IMR-90 (cell line): ENCODE measurements at regions not wholly inside any gene's neighbourhood (a gene's known extent, or its start where the extent isn't known, plus 50 kb on each side); places are given as distances from the start of the nearest gene placed in this dataset.

Experiments used
- ATAC-seq: fragments of 200-7000 bp; cut with Tn5 transposase; 2 replicates; pipeline ENCODE4 v1.9.1; 2020; ENCODE audit warnings: low read depth, mild to moderate bottlenecking, moderate library complexity
- BruUV-seq: library from RNA; stranded (reverse); fragments of 400-500 nt; replicated peaks from 2 replicates; lab custom pipeline; 2021; lab: Mats Ljungman, UMichigan
- CTCF ChIA-PET: fragments of 300-600 bp; formaldehyde crosslinking; extraction: SDS; loops from one replicate; lab custom pipeline; 2021; ENCODE audit warnings: antibody characterized with exemption; lab: Yijun Ruan, JAX
- POLR2A ChIA-PET: fragments of 300-600 bp; sonication (Branson Sonifier 250); formaldehyde crosslinking; loops from one replicate; lab custom pipeline; 2022; ENCODE audit warnings: antibody characterized with exemption; ENCODE audit not compliant: unreplicated experiment; lab: Charles Lee
- DNase-seq: peaks from one replicate; pipeline ENCODE4 v3.0.0; 2013
- H2AFZ ChIP-seq: replicated peaks from 2 replicates; pipeline ENCODE3; 2013; ENCODE audit warnings: low read length, mild to moderate bottlenecking; ENCODE audit not compliant: poor library complexity
- H2AK5ac ChIP-seq: 2 replicates; pipeline ENCODE4 v1.6.1; 2013; ENCODE audit warnings: low read depth, low read length, inconsistent platforms
- H2AK9ac ChIP-seq: replicated peaks from 2 replicates; pipeline ENCODE3; 2013; ENCODE audit warnings: mild to moderate bottlenecking, low read depth, low read length, moderate library complexity; ENCODE audit not compliant: poor library complexity
- H2BK120ac ChIP-seq: 2 replicates; pipeline ENCODE4 v1.6.1; 2013; ENCODE audit warnings: low read depth, low read length, inconsistent platforms
- H2BK15ac ChIP-seq: 3 replicates; pipeline ENCODE4 v1.6.1; 2013; ENCODE audit warnings: low read depth, low read length, inconsistent platforms
- H2BK20ac ChIP-seq: 2 replicates; pipeline ENCODE4 v1.6.1; 2013; ENCODE audit warnings: low read depth, mild to moderate bottlenecking, inconsistent platforms, low read length, moderate library complexity
- H2BK5ac ChIP-seq: 2 replicates; pipeline ENCODE4 v1.6.1; 2013; ENCODE audit warnings: mild to moderate bottlenecking, low read depth, low read length, inconsistent platforms; ENCODE audit not compliant: poor library complexity, severe bottlenecking
- H3K14ac ChIP-seq: replicated peaks from 2 replicates; pipeline ENCODE4 v1.6.1; 2013; ENCODE audit warnings: low read depth, low read length, inconsistent platforms
- H3K18ac ChIP-seq: 2 replicates; pipeline ENCODE4 v1.6.1; 2013; ENCODE audit warnings: low read depth, low read length, control low read depth
- H3K23ac ChIP-seq: 2 replicates; pipeline ENCODE4 v1.6.1; 2013; ENCODE audit warnings: low read depth, low read length, inconsistent platforms
- H3K27ac ChIP-seq: 2 replicates; pipeline ENCODE4 v1.5.1; 2013; ENCODE audit warnings: mild to moderate bottlenecking, control low read depth, low read length; ENCODE audit not compliant: insufficient read depth
- H3K27me3 ChIP-seq: 2 replicates; pipeline ENCODE4 v1.6.1; 2013; ENCODE audit warnings: low read length; ENCODE audit not compliant: control insufficient read depth, insufficient read depth
- H3K36me3 ChIP-seq: 2 replicates; pipeline ENCODE4 v1.6.1; 2013; ENCODE audit warnings: low read length, mixed read lengths; ENCODE audit not compliant: control insufficient read depth, insufficient read depth
- H3K4ac ChIP-seq: 2 replicates; pipeline ENCODE4 v1.6.1; 2013; ENCODE audit warnings: low read depth, low read length, inconsistent platforms
- H3K4me1 ChIP-seq: 2 replicates; pipeline ENCODE4 v1.6.1; 2013; ENCODE audit warnings: low read length, mixed read lengths; ENCODE audit not compliant: control insufficient read depth, insufficient read depth
- H3K4me2 ChIP-seq: 2 replicates; pipeline ENCODE4 v1.6.1; 2013; ENCODE audit warnings: low read depth, mild to moderate bottlenecking, control low read depth, low read length, moderate library complexity
- H3K4me3 ChIP-seq: 2 replicates; pipeline ENCODE4 v1.5.1; 2013; ENCODE audit warnings: low read depth, mild to moderate bottlenecking, control low read depth, low read length, moderate library complexity; ENCODE audit not compliant: insufficient read depth
- H3K56ac ChIP-seq: 2 replicates; pipeline ENCODE4 v1.6.1; 2013; ENCODE audit warnings: low read length, inconsistent platforms; ENCODE audit not compliant: insufficient read depth; ENCODE audit errors: extremely low read depth
- H3K79me1 ChIP-seq, 2 experiments: 2 replicates each; pipeline ENCODE4 v1.6.1; 2013; ENCODE audit warnings: low read length in 2 of 2, inconsistent platforms in 1 of 2, low read depth in 1 of 2
- H3K9ac ChIP-seq: 2 replicates; pipeline ENCODE4 v1.6.1; 2013; ENCODE audit warnings: low read depth, low read length, control low read depth
- H3K9me1 ChIP-seq: 2 replicates; pipeline ENCODE4 v1.6.1; 2013; ENCODE audit warnings: low read length, inconsistent platforms; ENCODE audit not compliant: insufficient read depth
- H3K9me3 ChIP-seq: 2 replicates; pipeline ENCODE4 v1.6.1; 2013; ENCODE audit warnings: low read length; ENCODE audit not compliant: control insufficient read depth, insufficient read depth
- H4K20me1 ChIP-seq: 2 replicates; pipeline ENCODE4 v1.6.1; 2013; ENCODE audit warnings: low read length, inconsistent platforms; ENCODE audit not compliant: insufficient read depth
- H4K5ac ChIP-seq: 2 replicates; pipeline ENCODE4 v1.6.1; 2013; ENCODE audit warnings: mild to moderate bottlenecking, low read depth, low read length, control low read depth
- H4K8ac ChIP-seq, 2 experiments: 2 replicates each; pipeline ENCODE4 v1.6.1; 2013; ENCODE audit warnings: low read depth in 2 of 2, low read length in 2 of 2, control low read depth in 1 of 2, inconsistent platforms in 1 of 2
- H4K91ac ChIP-seq: 2 replicates; pipeline ENCODE4 v1.6.1; 2013; ENCODE audit warnings: low read depth, low read length, inconsistent platforms; ENCODE audit not compliant: insufficient read depth
- MAFK ChIP-seq: IDR thresholded peaks from 2 replicates; pipeline ENCODE4 v1.6.1; 2012; ENCODE audit warnings: low read depth, low read length, improper control_type of control experiment
- WGBS, 2 experiments: methylation state at CpG; one replicate each; pipeline versions ENCODE4 v1.1.5 to v1.1.7; 2013; ENCODE audit warnings: missing lambda C conversion rate in 2 of 2; ENCODE audit not compliant: insufficient read length in 1 of 2; ENCODE audit errors: extremely low coverage in 2 of 2; 5-methylcytosine and 5-hydroxymethylcytosine counted together
- dilution Hi-C: fragments of 300-500 bp; cut with HindIII; formaldehyde crosslinking; loops from one replicate; pipeline ENCODE4 v1.14.3; 2018; ENCODE audit warnings: low sequenced_read_pairs; ENCODE audit not compliant: unreplicated experiment
- in situ Hi-C: fragments of 300-500 bp; cut with MboI; formaldehyde crosslinking; loops from 3 replicates; pipeline ENCODE4 v1.14.3; 2019; ENCODE audit warnings: low sequenced_read_pairs, inconsistent platforms, mixed read lengths
- intact Hi-C: fragments of 100-400 bp; cut with micrococcal nuclease; formaldehyde crosslinking; loops from 2 replicates; pipeline ENCODE4 v1.10.0; 2022
- TF ChIP-seq, protein P1 (sequence below): conservative IDR thresholded peaks from 2 replicates; pipeline ENCODE4 v1.5.1; 2012; ENCODE audit warnings: mild to moderate bottlenecking, low read depth, low read length, improper control_type of control experiment

DNA sequence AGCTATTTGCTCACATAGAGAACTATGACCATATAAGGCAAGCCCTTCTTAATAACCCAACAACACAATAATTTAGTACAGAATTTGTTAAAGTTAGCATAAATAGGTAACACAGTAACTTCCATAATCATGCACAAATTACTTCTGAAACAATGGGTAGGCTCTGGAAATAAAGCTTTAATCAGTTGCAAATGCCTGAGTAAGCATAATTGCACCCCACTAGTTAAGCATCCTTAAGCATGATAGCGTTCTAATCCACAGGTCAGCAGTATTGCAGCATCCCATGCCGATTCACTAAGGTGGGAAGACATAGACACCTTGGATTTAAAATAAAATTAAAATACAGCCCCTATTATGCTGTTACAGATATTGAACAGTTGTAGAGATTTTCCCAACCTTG lies 161.7 kb downstream of the DHX15 start:
- Histone ChIP-seq H3K14ac (no peak overlapping the region), H3K23ac (no peak overlapping the region), H4K8ac (no peak overlapping the region), H4K5ac (no peak overlapping the region), H3K36me3 (no peaks in the 10 kb centered on the region), H3K56ac (no peak overlapping the region), H3K4ac (no peak overlapping the region), H2BK20ac (no peak overlapping the region), H3K27ac (no peak overlapping the region), H2BK5ac (no peak overlapping the region), H4K91ac (no peak overlapping the region), H3K4me3 (no peak overlapping the region), H3K18ac (no peak overlapping the region), H2AFZ (no peak overlapping the region), H2AK9ac (no peak overlapping the region), H4K20me1 (no peaks in the 10 kb centered on the region), H2BK15ac (no peak overlapping the region), H2AK5ac (no peak overlapping the region), H3K4me2 (no peak overlapping the region), H2BK120ac (no peak overlapping the region), H3K9ac (no peak overlapping the region), H3K79me1 (no peaks in the 10 kb centered on the region), H3K9me1 (no peaks in the 10 kb centered on the region), H3K4me1 (peaks cover 2% of the 10 kb centered on the region; the same call in 1 of the 2 replicates), H3K27me3 (no peaks in the 10 kb centered on the region), H3K9me3 (no peaks in the 10 kb centered on the region)
- dilution Hi-C loops (no loop called here), intact Hi-C loops (no loop called here), in situ Hi-C loops (loop anchor here (25.0 kb wide), 1 partner anchor 735 kb away; no protein-coding TSS in a partner anchor)
- BruUV-seq = no TSS peak
- no CpG with 5 or more reads among the region's 2 CpGs for WGBS, 2 experiments
- ATAC-seq = no peak
- DNase-seq = no peak
- ChIA-PET POLR2A (no interaction called here), CTCF (interaction anchor here (0.7 to 0.9 kb wide), 3 partner anchors 48 to 562 kb away, joined by 3 to 6 read pairs (median 4); no protein-coding TSS in a partner anchor)
- TF ChIP-seq, protein P1, sequence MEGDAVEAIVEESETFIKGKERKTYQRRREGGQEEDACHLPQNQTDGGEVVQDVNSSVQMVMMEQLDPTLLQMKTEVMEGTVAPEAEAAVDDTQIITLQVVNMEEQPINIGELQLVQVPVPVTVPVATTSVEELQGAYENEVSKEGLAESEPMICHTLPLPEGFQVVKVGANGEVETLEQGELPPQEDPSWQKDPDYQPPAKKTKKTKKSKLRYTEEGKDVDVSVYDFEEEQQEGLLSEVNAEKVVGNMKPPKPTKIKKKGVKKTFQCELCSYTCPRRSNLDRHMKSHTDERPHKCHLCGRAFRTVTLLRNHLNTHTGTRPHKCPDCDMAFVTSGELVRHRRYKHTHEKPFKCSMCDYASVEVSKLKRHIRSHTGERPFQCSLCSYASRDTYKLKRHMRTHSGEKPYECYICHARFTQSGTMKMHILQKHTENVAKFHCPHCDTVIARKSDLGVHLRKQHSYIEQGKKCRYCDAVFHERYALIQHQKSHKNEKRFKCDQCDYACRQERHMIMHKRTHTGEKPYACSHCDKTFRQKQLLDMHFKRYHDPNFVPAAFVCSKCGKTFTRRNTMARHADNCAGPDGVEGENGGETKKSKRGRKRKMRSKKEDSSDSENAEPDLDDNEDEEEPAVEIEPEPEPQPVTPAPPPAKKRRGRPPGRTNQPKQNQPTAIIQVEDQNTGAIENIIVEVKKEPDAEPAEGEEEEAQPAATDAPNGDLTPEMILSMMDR = no peak
- peak; percentile 79 for TF ChIP-seq MAFK
